ENCODE measurements at regions not wholly inside any gene's neighbourhood (a gene's known extent, or its start where the extent isn't known, plus 50 kb on each side); places are given as distances from the start of the nearest gene placed in this dataset.

DNA sequence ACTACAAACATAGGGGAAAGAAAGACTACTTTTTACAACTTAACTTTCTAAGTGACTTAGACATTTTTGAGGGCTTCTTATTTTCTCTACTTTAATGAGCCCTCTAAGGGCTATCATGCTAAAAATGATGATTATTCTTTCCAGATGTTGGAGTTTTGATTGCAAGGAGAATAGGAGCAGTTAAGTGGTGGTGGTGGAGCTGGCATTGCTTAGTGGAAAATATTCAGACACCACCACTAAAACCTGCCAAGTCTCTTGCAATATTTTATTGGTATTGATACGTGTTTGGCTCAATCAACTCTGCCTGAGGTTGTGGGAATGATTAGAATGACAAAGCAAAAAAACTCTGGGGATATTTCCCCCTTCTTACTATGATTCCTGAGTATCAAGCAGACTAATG, 82.6 kb upstream of the PTGFR start:
- DNase-seq (no peak), ATAC-seq (no peak)
- 56 to 71% (median 58%) methylated on average over 1 of the region's 1 CpG for WGBS, 4 donors
- Histone ChIP-seq H3K9me3 (peaks cover 0 to 29% (median 13%) of the 10 kb centered on the region in 12 donors), H3K4me1 (no peaks in the 10 kb centered on the region), H3K4me3 (no peak overlapping the region), H3K27me3 (no peaks in the 10 kb centered on the region), H3K36me3 (no peaks in the 10 kb centered on the region), H3K27ac (peak overlapping the region in 1 of 12 donors; percentile 2)
- TF ChIP-seq POLR2A (IDR thresholded peaks at IDR 0.05) = no peak
- TF ChIP-seq, protein P1, sequence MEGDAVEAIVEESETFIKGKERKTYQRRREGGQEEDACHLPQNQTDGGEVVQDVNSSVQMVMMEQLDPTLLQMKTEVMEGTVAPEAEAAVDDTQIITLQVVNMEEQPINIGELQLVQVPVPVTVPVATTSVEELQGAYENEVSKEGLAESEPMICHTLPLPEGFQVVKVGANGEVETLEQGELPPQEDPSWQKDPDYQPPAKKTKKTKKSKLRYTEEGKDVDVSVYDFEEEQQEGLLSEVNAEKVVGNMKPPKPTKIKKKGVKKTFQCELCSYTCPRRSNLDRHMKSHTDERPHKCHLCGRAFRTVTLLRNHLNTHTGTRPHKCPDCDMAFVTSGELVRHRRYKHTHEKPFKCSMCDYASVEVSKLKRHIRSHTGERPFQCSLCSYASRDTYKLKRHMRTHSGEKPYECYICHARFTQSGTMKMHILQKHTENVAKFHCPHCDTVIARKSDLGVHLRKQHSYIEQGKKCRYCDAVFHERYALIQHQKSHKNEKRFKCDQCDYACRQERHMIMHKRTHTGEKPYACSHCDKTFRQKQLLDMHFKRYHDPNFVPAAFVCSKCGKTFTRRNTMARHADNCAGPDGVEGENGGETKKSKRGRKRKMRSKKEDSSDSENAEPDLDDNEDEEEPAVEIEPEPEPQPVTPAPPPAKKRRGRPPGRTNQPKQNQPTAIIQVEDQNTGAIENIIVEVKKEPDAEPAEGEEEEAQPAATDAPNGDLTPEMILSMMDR (IDR thresholded peaks at IDR 0.05) = no peak
- intact Hi-C loops (cut with DNase I) = loop anchor here in 1 of 10 donors (10.0 kb wide), 1 partner anchor 63 kb away; no protein-coding TSS in a partner anchor

DNA sequence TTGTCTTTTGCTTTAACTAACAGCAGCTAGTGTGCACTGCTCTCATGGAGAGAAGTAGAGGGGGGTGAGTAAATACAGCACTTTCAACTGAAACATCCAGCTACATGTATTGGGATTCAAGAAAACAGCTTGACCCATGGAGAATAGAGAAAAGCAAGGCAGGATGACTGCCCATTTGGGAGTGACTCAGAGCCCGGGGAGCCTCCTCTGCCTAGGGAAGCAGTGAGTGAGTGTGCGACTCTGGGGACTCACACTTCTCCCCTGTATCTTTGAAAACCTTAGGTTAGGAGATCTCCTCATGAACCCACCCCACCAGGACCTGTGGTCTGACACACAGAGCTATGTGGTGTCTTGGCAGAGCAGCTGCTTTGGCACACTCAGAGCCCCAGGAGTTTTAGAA, 82.0 kb upstream of the PTGFR start:
- WGBS, 4 donors = 72 to 93% (median 84%) methylated on average over 2 of the region's 2 CpGs
- peaks cover 0 to 29% (median 13%) of the 10 kb centered on the region in 12 donors for H3K9me3 ChIP-seq
- ATAC-seq (peak in 1 of 4 donors; percentile 50), DNase-seq (no peak)
- intact Hi-C loops (cut with DNase I) = loop anchor here in 1 of 10 donors (10.0 kb wide), 1 partner anchor 64 kb away; no protein-coding TSS in a partner anchor
- H3K27ac ChIP-seq = peak overlapping the region in 1 of 12 donors; percentile 13
- H3K27me3 ChIP-seq = no peaks in the 10 kb centered on the region
- no peak overlapping the region for H3K4me3 ChIP-seq
- H3K36me3 ChIP-seq = no peaks in the 10 kb centered on the region
- TF ChIP-seq, protein P1 (IDR thresholded peaks at IDR 0.05) = no peak
- TF ChIP-seq POLR2A (IDR thresholded peaks at IDR 0.05) = no peak
- H3K4me1 ChIP-seq = no peaks in the 10 kb centered on the region

DNA sequence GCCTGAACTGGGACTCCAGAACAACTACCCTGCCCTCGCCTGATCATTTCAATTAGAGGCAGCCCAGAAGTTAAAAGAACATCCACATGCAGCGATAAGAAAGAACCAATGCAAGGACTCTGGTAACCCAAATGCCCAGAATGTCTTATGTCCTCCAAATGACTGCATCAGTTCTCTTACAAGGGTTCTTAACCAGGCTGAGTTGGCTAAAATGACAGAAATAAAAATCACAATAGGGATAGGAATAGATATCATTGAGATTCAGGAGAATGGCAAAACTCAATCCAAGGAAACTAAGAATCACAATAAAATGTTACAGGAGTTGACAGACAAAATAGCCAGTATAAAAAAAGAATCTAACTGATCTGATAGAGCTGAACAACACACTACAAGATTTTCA, 80.1 kb upstream of the PTGFR start:
- 69 to 90% (median 86%) methylated on average over 2 of the region's 2 CpGs for WGBS, 4 donors
- H3K4me3 ChIP-seq = no peak overlapping the region
- ATAC-seq = no peak
- intact Hi-C loops (cut with DNase I) = no loop called here
- DNase-seq = no peak
- H3K36me3 ChIP-seq = no peaks in the 10 kb centered on the region
- H3K9me3 ChIP-seq = peaks cover 0 to 28% (median 13%) of the 10 kb centered on the region in 12 donors
- no peak overlapping the region for H3K27ac ChIP-seq
- TF ChIP-seq POLR2A (IDR thresholded peaks at IDR 0.05) = no peak
- TF ChIP-seq, protein P1 (IDR thresholded peaks at IDR 0.05) = no peak
- no peaks in the 10 kb centered on the region for H3K4me1 ChIP-seq
- H3K27me3 ChIP-seq = no peaks in the 10 kb centered on the region

DNA sequence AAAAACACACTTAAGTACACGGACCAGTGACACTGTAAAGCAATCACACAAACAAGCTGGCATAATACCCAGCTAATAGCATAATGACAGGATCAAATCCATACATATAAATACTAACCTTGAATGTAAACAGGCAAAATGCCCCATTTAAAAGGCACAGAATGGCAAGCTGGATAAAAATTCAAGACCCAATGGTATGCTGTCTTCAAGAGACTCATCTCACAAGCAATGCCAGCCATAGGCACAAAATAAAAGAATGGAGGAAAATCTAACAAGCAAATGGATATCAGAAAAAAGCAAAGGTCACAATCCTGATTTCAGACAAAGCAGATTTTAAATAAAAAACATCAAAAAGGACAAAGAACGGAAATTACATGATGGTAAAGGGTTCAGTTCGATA, 79.1 kb upstream of the PTGFR start:
- Histone ChIP-seq H3K4me1 (no peaks in the 10 kb centered on the region), H3K27me3 (no peaks in the 10 kb centered on the region), H3K9me3 (peaks cover 0 to 28% (median 13%) of the 10 kb centered on the region in 12 donors), H3K27ac (no peak overlapping the region), H3K36me3 (no peaks in the 10 kb centered on the region), H3K4me3 (no peak overlapping the region)
- DNase-seq = no peak
- WGBS, 4 donors = 43 to 49% (median 48%) methylated on average over 3 of the region's 3 CpGs
- TF ChIP-seq, protein P1 (IDR thresholded peaks at IDR 0.05) = no peak
- TF ChIP-seq POLR2A (IDR thresholded peaks at IDR 0.05) = no peak
- no peak for ATAC-seq
- intact Hi-C loops (cut with DNase I) = no loop called here

All from heart left ventricle (tissue), 16 donors.